Suprapubic skin (tissue), 3 donors: ENCODE measurements at regions not wholly inside any gene's neighbourhood (a gene's known extent, or its start where the extent isn't known, plus 50 kb on each side); places are given as distances from the start of the nearest gene placed in this dataset.

Experiments used
- POLR2A ChIP-seq, 2 donors: fragments of 450-650 bp; IDR thresholded peaks; one replicate each; pipeline ENCODE4 v1.6.1; 2017; ENCODE audit warnings: antibody characterized with exemption in 2 of 2, mild to moderate bottlenecking in 2 of 2, moderate library complexity in 2 of 2
- TF ChIP-seq, protein P1 (sequence below), 2 donors: fragments of 200-600 bp in 1 of 2; fragments of 450-650 bp in 1 of 2; sonication (generic) in 1 of 2; IDR thresholded peaks; one replicate each; pipeline ENCODE4 v1.5.1; 2016 to 2019; ENCODE audit warnings: antibody characterized with exemption in 2 of 2, mild to moderate bottlenecking in 1 of 2, moderate library complexity in 1 of 2

DNA sequence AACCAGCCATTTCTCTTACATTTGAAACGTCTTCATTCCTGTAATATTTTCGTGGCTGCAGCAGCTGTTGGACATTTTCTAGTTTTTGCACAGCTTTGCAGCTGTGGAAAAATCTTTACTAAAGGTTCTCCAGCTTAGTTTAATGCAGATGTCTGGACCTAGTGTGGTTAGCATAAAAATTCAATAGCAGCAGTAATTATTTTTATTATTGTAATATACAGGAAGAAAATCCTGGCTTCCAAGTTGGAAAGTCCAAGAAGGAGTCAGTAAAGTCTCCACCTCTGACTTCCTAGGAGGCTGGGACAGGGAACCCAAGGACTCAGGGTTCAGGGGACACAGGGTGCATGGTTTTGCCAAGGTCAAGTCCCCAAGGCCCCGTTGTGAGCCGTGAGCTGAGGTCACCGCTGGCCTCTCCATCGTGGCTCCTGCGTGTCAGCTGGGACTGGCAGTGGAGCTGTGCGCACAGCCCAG lies 230.6 kb downstream of the FNDC1 start:
- TF ChIP-seq, protein P1, sequence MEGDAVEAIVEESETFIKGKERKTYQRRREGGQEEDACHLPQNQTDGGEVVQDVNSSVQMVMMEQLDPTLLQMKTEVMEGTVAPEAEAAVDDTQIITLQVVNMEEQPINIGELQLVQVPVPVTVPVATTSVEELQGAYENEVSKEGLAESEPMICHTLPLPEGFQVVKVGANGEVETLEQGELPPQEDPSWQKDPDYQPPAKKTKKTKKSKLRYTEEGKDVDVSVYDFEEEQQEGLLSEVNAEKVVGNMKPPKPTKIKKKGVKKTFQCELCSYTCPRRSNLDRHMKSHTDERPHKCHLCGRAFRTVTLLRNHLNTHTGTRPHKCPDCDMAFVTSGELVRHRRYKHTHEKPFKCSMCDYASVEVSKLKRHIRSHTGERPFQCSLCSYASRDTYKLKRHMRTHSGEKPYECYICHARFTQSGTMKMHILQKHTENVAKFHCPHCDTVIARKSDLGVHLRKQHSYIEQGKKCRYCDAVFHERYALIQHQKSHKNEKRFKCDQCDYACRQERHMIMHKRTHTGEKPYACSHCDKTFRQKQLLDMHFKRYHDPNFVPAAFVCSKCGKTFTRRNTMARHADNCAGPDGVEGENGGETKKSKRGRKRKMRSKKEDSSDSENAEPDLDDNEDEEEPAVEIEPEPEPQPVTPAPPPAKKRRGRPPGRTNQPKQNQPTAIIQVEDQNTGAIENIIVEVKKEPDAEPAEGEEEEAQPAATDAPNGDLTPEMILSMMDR (IDR thresholded peaks at IDR 0.05), result no peak
- TF ChIP-seq POLR2A (IDR thresholded peaks at IDR 0.05), result no peak
